ENCODE measurements at regions not wholly inside any gene's neighbourhood (a gene's known extent, or its start where the extent isn't known, plus 50 kb on each side); places are given as distances from the start of the nearest gene placed in this dataset.

- TF ChIP-seq CTCF (IDR thresholded peaks at IDR 0.05; ENCODE audit: insufficient read depth, low read length, poor library complexity, severe bottlenecking) (no peak), EZH2phosphoT487 (conservative IDR thresholded peaks at IDR 0.05; ENCODE audit: low read length) (no peak)
These were observed 275.6 kb upstream of the PREP start for GRCh38 chr6:105678516-105678915.
